ENCODE measurements at regions not wholly inside any gene's neighbourhood (a gene's known extent, or its start where the extent isn't known, plus 50 kb on each side); places are given as distances from the start of the nearest gene placed in this dataset.

DNA sequence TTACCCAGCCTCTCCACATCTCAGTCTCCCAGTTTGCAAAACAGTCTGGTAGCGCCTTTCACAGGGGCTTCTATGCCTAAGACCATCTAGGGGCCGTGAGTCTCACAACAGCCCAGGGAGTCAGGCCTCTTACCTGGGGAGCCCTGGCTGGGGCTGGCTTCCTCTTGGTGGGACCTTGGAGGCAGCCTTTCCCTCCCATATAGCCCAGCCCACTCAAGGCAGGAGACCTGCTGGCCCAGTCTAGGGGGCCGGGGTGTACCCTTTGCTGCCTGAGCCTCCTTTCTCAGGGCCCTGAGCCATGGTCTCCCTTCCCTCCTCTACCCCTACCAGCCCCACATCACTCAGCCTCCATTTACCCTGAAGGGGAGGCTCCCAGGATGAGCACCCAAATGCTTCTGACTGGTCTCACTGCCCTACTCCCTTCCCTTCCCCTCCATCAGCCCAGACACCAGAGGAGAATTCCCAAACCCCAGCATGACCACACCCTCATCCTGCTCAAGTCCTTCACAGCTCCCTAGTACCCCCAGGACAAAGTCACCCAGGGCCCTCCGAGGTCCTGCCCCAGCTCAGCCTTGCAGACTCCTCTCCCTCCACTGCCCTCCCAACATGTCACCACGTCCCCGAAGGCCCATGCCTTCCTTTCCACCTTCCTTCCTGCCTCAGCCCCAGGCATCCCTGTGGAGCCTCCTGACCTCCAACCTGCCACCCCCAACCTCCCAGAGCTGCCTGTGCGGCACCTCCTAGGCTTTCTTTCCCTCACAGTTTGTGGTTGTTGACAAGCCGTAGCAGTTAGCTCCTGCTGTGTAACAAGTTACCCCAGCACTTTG, 55.3 kb downstream of the BARX1 start:
- ATAC-seq (ENCODE audit: low read depth) (no peak), DNase-seq (no peak)
- Histone ChIP-seq H3K79me2 (ENCODE audit: control insufficient read depth, insufficient read depth, low read length) (no peaks in the 10 kb centered on the region), H3K9me3 (ENCODE audit: control extremely low read depth in 1 of 3, control insufficient read depth in 2 of 3, insufficient read depth in 1 of 3, low read length in 2 of 3) (peaks cover 0 to 11% (median 0%) of the 10 kb centered on the region in 3 donors), H3K27me3 (replicated peaks in 1 of 4; ENCODE audit: control extremely low read depth in 1 of 4, control insufficient read depth in 3 of 4, insufficient read depth in 4 of 4, low read length in 3 of 4) (peaks cover 0 to 3% (median 0%) of the 10 kb centered on the region in 4 experiments), H3K27ac (ENCODE audit: low read length in 2 of 2) (no peak overlapping the region), H3K9ac (ENCODE audit: low read length) (no peak overlapping the region), H4K20me1 (ENCODE audit: control insufficient read depth, insufficient read depth, low read length, poor library complexity, severe bottlenecking) (no peaks in the 10 kb centered on the region), H3K4me3 (ENCODE audit: control extremely low read depth in 1 of 5, extremely low read depth in 1 of 5, insufficient read depth in 1 of 5, low read depth in 2 of 5, low read length in 4 of 5) (no peak overlapping the region), H2AFZ (ENCODE audit: insufficient read depth, low read depth, low read length, poor library complexity, severe bottlenecking) (no peak overlapping the region), H3K4me2 (replicated peaks; ENCODE audit: low read depth, low read length, poor library complexity, severe bottlenecking) (no peak overlapping the region), H3K36me3 (replicated peaks in 1 of 2; ENCODE audit: control extremely low read depth in 1 of 2, control insufficient read depth in 1 of 2, extremely low read depth in 1 of 2, insufficient read depth in 2 of 2, low read length in 1 of 2) (no peaks in the 10 kb centered on the region), H3K4me1 (ENCODE audit: control insufficient read depth in 2 of 2, insufficient read depth in 2 of 2, low read length in 2 of 2) (no peaks in the 10 kb centered on the region)
- H3K9me3 Mint-ChIP-seq (ENCODE audit: insufficient read depth): no peaks in the 10 kb centered on the region
- no peaks in the 10 kb centered on the region for H3K4me1 Mint-ChIP-seq
- POLR2A ChIA-PET: no interaction called here
- H3K27ac Mint-ChIP-seq: no peak overlapping the region
- TF ChIP-seq CTCF (IDR thresholded peaks at IDR 0.05) (no peak), EZH2 (IDR thresholded peaks at IDR 0.05; ENCODE audit: borderline replicate concordance, insufficient read depth, low read depth, low read length, poor library complexity, severe bottlenecking) (no peak)
- CTCF ChIA-PET: no interaction called here
- H3K27me3 Mint-ChIP-seq: peaks cover 5% of the 10 kb centered on the region
- no peak overlapping the region for H3K4me3 Mint-ChIP-seq
- 87% methylated on average over 8 of the region's 8 CpGs for WGBS (ENCODE audit: insufficient coverage)
- intact Hi-C loops (cut with micrococcal nuclease): no loop called here

All from B cell (primary cell).